ENCODE measurements at regions not wholly inside any gene's neighbourhood (a gene's known extent, or its start where the extent isn't known, plus 50 kb on each side); places are given as distances from the start of the nearest gene placed in this dataset.

DNA sequence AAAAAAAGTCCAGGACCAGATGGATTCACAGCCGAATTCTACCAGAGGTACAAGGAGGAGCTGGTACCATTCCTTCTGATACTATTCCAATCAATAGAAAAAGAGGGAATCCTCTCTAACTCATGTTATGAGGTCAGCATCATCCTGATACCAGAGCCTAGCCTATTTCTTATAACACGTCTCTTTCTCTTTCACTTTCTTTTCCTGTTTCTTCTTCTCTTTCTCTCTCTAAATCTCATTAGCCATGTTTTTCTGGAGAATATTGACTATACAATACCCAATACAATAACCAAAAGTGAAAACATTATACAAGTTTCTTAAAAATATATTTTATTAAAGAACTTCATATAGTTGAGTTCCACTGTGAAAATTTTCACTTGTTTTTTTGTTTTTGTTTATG, 1154.9 kb upstream of the PCDH7 start:
- Histone ChIP-seq H3K4me2 (no peak overlapping the region), H2AFZ (no peak overlapping the region), H3K27me3 (no peaks in the 10 kb centered on the region), H3K4me1 (ENCODE audit: insufficient read depth) (no peaks in the 10 kb centered on the region), H3K27ac (no peak overlapping the region), H3K36me3 (replicated peaks; ENCODE audit: insufficient read depth, low read depth) (no peaks in the 10 kb centered on the region), H3K79me2 (no peaks in the 10 kb centered on the region), H3K4me3 (no peak overlapping the region), H3K9me3 (ENCODE audit: low read depth) (no peaks in the 10 kb centered on the region), H3K9me2 (replicated peaks; ENCODE audit: insufficient read depth) (no peaks in the 10 kb centered on the region), H4K20me1 (ENCODE audit: insufficient read depth, poor library complexity, severe bottlenecking) (no peaks in the 10 kb centered on the region)
- TF ChIP-seq, protein P1, sequence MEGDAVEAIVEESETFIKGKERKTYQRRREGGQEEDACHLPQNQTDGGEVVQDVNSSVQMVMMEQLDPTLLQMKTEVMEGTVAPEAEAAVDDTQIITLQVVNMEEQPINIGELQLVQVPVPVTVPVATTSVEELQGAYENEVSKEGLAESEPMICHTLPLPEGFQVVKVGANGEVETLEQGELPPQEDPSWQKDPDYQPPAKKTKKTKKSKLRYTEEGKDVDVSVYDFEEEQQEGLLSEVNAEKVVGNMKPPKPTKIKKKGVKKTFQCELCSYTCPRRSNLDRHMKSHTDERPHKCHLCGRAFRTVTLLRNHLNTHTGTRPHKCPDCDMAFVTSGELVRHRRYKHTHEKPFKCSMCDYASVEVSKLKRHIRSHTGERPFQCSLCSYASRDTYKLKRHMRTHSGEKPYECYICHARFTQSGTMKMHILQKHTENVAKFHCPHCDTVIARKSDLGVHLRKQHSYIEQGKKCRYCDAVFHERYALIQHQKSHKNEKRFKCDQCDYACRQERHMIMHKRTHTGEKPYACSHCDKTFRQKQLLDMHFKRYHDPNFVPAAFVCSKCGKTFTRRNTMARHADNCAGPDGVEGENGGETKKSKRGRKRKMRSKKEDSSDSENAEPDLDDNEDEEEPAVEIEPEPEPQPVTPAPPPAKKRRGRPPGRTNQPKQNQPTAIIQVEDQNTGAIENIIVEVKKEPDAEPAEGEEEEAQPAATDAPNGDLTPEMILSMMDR (IDR thresholded peaks at IDR 0.05; ENCODE audit: poor library complexity): no peak
- no peak for TF ChIP-seq EZH2 (IDR thresholded peaks at IDR 0.05; ENCODE audit: borderline replicate concordance)
- no peak for TF ChIP-seq EZH2phosphoT487 (IDR thresholded peaks at IDR 0.05; ENCODE audit: low read depth, severe bottlenecking, unreplicated experiment)
- WGBS (ENCODE audit: low lambda C conversion rate, missing lambda C conversion rate): 87% methylated on average over 2 of the region's 2 CpGs
- DNase-seq (ENCODE audit: low spot score): no peak

DNA sequence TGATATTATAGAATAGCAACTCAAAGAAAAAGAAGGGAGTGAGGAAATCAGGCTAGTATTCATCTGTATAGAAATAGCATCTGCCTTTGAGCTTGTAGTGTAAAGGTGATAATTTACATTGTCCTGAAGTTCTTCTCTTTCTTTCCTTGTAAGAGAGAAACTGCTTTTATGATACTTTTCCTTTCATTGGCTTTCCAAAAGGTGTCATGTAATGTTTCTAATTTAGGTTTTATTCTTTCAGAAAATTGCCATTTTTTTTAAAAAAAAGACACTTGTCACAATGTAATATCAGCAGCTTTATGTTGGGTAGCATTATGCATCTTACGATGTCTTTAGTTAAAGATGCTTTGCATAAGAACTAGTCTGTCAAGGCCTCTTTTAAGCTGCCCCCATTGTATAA, 1153.8 kb upstream of the PCDH7 start:
- Histone ChIP-seq H3K9me3 (ENCODE audit: low read depth) (no peaks in the 10 kb centered on the region), H3K79me2 (no peaks in the 10 kb centered on the region), H3K27ac (no peak overlapping the region), H3K9me2 (replicated peaks; ENCODE audit: insufficient read depth) (no peaks in the 10 kb centered on the region), H3K36me3 (replicated peaks; ENCODE audit: insufficient read depth, low read depth) (no peaks in the 10 kb centered on the region), H2AFZ (no peak overlapping the region), H4K20me1 (ENCODE audit: insufficient read depth, poor library complexity, severe bottlenecking) (no peaks in the 10 kb centered on the region), H3K4me3 (no peak overlapping the region), H3K4me2 (no peak overlapping the region), H3K27me3 (no peaks in the 10 kb centered on the region), H3K4me1 (ENCODE audit: insufficient read depth) (no peaks in the 10 kb centered on the region)
- TF ChIP-seq EZH2phosphoT487 (IDR thresholded peaks at IDR 0.05; ENCODE audit: low read depth, severe bottlenecking, unreplicated experiment): no peak
- TF ChIP-seq, protein P1 (IDR thresholded peaks at IDR 0.05; ENCODE audit: poor library complexity): no peak
- no peak for TF ChIP-seq EZH2 (IDR thresholded peaks at IDR 0.05; ENCODE audit: borderline replicate concordance)
- 88% methylated on average over 1 of the region's 1 CpG for WGBS (ENCODE audit: low lambda C conversion rate, missing lambda C conversion rate)
- DNase-seq (ENCODE audit: low spot score): no peak

DNA sequence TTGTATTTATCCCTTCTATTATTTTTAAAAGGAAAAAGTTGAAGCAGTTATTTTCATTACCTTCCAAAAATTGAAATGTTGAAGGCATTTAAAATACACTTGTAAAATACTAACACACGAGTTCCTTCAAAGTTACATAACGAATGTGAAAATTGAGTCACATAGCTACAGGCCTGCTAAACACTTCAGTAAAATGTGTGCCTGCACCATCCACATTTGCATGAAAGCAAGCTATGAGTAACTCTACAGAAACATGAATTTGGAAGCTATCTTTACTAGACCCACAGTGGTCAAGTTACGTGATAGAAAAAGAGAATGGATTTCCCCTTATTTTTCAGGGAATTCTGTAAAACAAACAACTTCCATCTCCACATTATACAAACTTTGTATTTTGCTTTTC, 1148.8 kb upstream of the PCDH7 start:
- H3K79me2 ChIP-seq: no peaks in the 10 kb centered on the region
- no peaks in the 10 kb centered on the region for H3K9me2 ChIP-seq (replicated peaks; ENCODE audit: insufficient read depth)
- 86% methylated on average over 3 of the region's 3 CpGs for WGBS (ENCODE audit: low lambda C conversion rate, missing lambda C conversion rate)
- H2AFZ ChIP-seq: no peak overlapping the region
- H3K27ac ChIP-seq: no peak overlapping the region
- H4K20me1 ChIP-seq (ENCODE audit: insufficient read depth, poor library complexity, severe bottlenecking): no peaks in the 10 kb centered on the region
- no peak for DNase-seq (ENCODE audit: low spot score)
- no peak overlapping the region for H3K4me2 ChIP-seq
- H3K4me1 ChIP-seq (ENCODE audit: insufficient read depth): no peaks in the 10 kb centered on the region
- TF ChIP-seq, protein P1 (IDR thresholded peaks at IDR 0.05; ENCODE audit: poor library complexity): no peak
- TF ChIP-seq EZH2 (IDR thresholded peaks at IDR 0.05; ENCODE audit: borderline replicate concordance): no peak
- no peak for TF ChIP-seq EZH2phosphoT487 (IDR thresholded peaks at IDR 0.05; ENCODE audit: low read depth, severe bottlenecking, unreplicated experiment)
- no peaks in the 10 kb centered on the region for H3K9me3 ChIP-seq (ENCODE audit: low read depth)
- no peaks in the 10 kb centered on the region for H3K27me3 ChIP-seq
- H3K36me3 ChIP-seq (replicated peaks; ENCODE audit: insufficient read depth, low read depth): no peaks in the 10 kb centered on the region
- H3K4me3 ChIP-seq: no peak overlapping the region

DNA sequence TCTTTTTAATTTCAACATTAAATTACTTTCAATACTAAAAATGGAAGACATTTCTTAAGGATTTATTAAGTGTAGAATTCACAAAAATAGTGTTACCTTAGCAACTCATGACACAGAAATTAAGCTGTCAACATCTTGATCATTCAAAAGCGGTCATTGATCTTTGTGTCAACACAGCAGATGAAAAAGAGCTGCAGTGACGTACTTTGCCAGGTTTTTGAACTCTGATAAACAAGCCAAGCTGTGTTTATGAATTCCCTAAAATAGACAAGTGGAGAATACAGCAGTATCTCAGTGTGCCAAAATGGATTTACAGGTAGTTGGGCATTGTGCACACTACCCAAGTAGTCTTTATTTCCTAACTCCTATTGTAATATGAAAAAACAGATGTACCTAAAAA, 1141.8 kb upstream of the PCDH7 start:
- Histone ChIP-seq H3K4me1 (ENCODE audit: insufficient read depth) (no peaks in the 10 kb centered on the region), H3K4me3 (no peak overlapping the region), H3K4me2 (no peak overlapping the region), H3K27ac (no peak overlapping the region), H3K27me3 (no peaks in the 10 kb centered on the region), H3K9me3 (ENCODE audit: low read depth) (no peaks in the 10 kb centered on the region), H3K9me2 (replicated peaks; ENCODE audit: insufficient read depth) (no peaks in the 10 kb centered on the region), H2AFZ (no peak overlapping the region), H3K79me2 (no peaks in the 10 kb centered on the region), H3K36me3 (replicated peaks; ENCODE audit: insufficient read depth, low read depth) (no peaks in the 10 kb centered on the region), H4K20me1 (ENCODE audit: insufficient read depth, poor library complexity, severe bottlenecking) (no peaks in the 10 kb centered on the region)
- no peak for DNase-seq (ENCODE audit: low spot score)
- 55% methylated on average over 2 of the region's 2 CpGs for WGBS (ENCODE audit: low lambda C conversion rate, missing lambda C conversion rate)
- TF ChIP-seq EZH2phosphoT487 (IDR thresholded peaks at IDR 0.05; ENCODE audit: low read depth, severe bottlenecking, unreplicated experiment) (no peak), EZH2 (IDR thresholded peaks at IDR 0.05; ENCODE audit: borderline replicate concordance) (no peak)
- TF ChIP-seq, protein P1 (IDR thresholded peaks at IDR 0.05; ENCODE audit: poor library complexity): no peak

All from hepatocyte (in vitro differentiated cells).